ENCODE measurements at regions not wholly inside any gene's neighbourhood (a gene's known extent, or its start where the extent isn't known, plus 50 kb on each side); places are given as distances from the start of the nearest gene placed in this dataset.
"Not testable (repeated sequence)": the region's sequence is repeated elsewhere in the genome, so short reads cannot be mapped to it uniquely, and the experiment has no call there.

DNA sequence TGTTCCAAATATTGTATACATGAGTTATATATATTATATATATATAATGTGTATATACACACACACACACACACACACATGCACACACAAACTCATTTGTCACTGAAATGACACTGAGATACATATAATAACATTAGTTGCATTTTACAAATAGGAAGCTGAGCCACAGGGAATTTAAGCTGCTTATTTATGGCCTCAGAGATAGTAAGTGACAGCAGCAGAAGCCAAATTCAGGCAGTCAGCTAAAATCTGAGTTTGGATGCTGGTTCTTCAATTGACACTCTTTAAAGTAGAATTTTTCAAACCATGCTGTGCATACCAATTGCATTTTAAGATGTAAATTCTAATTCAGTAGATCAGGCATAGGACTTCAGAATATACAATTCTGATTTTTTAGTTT, 163.3 kb upstream of the CTSO start:
- Mint-ChIP-seq H3K27me3 (no peaks in the 10 kb centered on the region), H3K27ac (no peak overlapping the region), H3K4me3 (no peak overlapping the region), H3K36me3 (ENCODE audit: low read depth) (no peaks in the 10 kb centered on the region), H3K4me1 (no peaks in the 10 kb centered on the region), H3K9me3 (no peaks in the 10 kb centered on the region)
- CTCF ChIA-PET: no interaction called here
- POLR2A ChIA-PET: no interaction called here
- DNase-seq: no peak

DNA sequence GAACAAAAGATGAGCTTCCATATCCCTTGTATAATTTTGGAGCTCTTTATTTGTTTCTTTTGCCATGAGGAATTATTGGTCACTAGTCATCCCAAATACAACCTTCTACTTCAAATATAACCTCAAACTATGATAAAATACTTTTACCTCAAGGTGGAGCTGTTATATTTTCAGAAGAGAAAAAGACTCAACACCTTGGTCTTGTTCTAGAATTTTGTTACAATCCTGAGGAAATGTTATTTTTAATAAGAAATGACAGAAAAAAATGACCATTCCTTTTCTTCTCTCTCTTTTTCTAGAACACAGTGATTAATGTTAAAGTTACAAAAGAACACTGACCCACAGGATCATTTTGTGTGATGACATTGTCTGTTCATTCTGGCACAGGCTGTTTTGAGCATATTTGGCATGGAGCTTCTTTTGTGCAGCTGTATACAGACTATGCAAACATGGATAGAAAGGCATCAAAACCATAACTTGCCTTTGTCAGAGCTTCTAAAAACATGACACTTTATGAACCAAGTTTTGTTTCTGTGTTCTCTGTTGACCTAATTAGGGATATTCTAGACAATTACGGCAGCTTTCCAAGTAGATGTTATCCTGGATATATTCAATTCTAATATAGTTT, 159.6 kb upstream of the CTSO start:
- DNase-seq: no peak
- no peaks in the 10 kb centered on the region for H3K9me3 Mint-ChIP-seq
- H3K4me3 Mint-ChIP-seq: no peak overlapping the region
- no peaks in the 10 kb centered on the region for H3K36me3 Mint-ChIP-seq (ENCODE audit: low read depth)
- H3K27me3 Mint-ChIP-seq: no peaks in the 10 kb centered on the region
- CTCF ChIA-PET: no interaction called here
- H3K4me1 Mint-ChIP-seq: no peaks in the 10 kb centered on the region
- H3K27ac Mint-ChIP-seq: no peak overlapping the region
- POLR2A ChIA-PET: no interaction called here

DNA sequence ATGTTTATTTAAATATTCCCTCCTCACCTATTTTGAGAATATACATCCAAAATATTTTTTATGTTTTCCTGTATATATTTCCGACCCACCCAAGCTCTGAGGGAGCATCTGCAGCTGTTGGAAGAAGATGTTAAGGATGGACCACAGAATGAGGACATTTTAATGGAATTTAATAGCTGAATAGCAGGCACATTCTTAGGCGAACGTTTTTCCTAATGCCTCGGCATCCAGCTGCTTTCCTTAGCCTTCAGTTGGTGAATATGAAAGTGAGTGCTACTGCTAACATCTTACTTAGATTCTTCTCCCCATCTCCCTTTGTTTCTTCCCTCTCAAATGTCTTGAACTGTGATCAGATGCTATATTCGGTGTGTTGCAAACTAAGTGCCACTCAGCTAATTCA, 158.0 kb upstream of the CTSO start:
- Mint-ChIP-seq H3K9me3 (no peaks in the 10 kb centered on the region), H3K36me3 (ENCODE audit: low read depth) (no peaks in the 10 kb centered on the region), H3K4me3 (no peak overlapping the region), H3K27ac (no peak overlapping the region), H3K4me1 (no peaks in the 10 kb centered on the region), H3K27me3 (no peaks in the 10 kb centered on the region)
- POLR2A ChIA-PET: no interaction called here
- CTCF ChIA-PET: no interaction called here
- DNase-seq: no peak

DNA sequence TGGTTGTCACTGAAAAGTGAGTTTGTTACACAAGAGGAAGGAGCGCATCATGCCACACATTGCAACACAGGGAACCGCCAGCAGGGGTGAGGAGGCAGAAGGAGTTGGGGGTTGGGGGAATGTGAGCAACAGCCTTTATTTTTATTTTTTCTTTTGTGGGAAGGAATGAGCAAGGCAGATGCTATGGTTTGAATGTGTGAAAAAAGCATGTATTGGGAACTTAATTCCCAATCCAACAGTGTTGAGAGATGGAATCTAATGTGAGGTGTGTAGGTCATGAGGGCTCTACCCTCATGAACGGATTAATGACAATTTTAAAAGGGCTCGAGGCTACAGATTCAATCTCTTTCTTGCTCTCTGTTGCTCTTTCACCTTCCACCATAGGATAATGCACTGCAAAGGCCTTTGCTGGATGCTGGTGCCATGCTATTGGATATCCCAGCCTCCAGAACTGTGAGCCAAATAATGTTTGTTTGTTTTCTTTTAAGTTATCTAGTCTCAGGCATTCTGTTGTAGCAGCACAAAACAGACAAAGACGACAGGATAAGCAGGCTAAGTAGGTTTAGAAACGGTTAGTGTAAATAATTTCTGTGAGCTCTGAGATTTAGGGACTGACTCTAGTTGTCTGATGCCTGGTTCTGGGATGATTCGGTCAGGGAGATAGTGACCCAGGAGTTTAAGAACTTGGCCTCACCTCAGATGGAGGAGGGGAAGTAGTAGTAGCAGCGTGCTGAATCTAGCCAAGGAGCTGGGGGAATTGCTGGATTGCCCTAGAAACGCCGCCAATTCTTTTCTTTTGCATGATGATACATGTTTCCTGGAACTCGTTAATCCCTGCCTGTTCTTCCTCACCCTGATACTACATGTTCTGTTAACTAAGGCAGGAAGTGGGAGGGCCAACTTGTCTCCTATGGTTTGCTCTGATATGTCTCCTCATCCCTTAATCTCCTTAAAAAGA, 156.6 kb upstream of the CTSO start:
- no peaks in the 10 kb centered on the region for H3K36me3 Mint-ChIP-seq (ENCODE audit: low read depth)
- POLR2A ChIA-PET: no interaction called here
- CTCF ChIA-PET: no interaction called here
- no peak overlapping the region for H3K4me3 Mint-ChIP-seq
- no peaks in the 10 kb centered on the region for H3K27me3 Mint-ChIP-seq
- no peak for DNase-seq
- H3K27ac Mint-ChIP-seq: no peak overlapping the region
- H3K9me3 Mint-ChIP-seq: no peaks in the 10 kb centered on the region
- H3K4me1 Mint-ChIP-seq: no peaks in the 10 kb centered on the region

- POLR2A ChIA-PET; H3K36me3 Mint-ChIP-seq (ENCODE audit: low read depth); H3K27me3 Mint-ChIP-seq; DNase-seq; H3K4me3 Mint-ChIP-seq; H3K4me1 Mint-ChIP-seq; H3K27ac Mint-ChIP-seq; H3K9me3 Mint-ChIP-seq; CTCF ChIA-PET: not testable (repeated sequence)
Observed at GRCh38 chr4:156109087-156109486, 155.4 kb upstream of the CTSO start.

- no peak overlapping the region for H3K4me3 Mint-ChIP-seq
Observed at GRCh38 chr4:156103311-156103710, 149.6 kb upstream of the CTSO start.

DNA sequence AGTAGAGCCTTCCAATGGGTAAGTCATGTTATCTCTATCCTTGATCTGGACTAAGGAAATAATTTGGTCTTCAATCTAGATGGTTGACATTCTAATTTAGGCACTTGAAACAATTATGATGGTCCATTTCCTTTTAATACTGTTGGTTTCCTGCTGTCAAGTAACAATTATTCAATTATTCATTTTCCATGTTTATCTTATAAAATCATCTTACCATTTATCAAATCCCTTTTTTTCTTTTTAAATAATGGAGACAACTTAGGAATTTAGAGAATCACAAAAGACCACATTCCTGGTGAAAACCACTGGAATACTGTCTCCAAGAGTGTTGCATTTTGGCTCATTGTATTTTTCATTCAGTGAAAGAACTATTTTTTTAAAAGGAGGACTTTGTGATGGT, 148.7 kb upstream of the CTSO start:
- H3K4me3 Mint-ChIP-seq: no peak overlapping the region
- no peak overlapping the region for H3K27ac Mint-ChIP-seq
- no peaks in the 10 kb centered on the region for H3K27me3 Mint-ChIP-seq
- POLR2A ChIA-PET: no interaction called here
- CTCF ChIA-PET: no interaction called here
- no peaks in the 10 kb centered on the region for H3K9me3 Mint-ChIP-seq
- H3K4me1 Mint-ChIP-seq: no peaks in the 10 kb centered on the region
- H3K36me3 Mint-ChIP-seq (ENCODE audit: low read depth): no peaks in the 10 kb centered on the region
- DNase-seq: no peak

More at GRCh38 chr4:156103311-156103710, 149.6 kb upstream of the CTSO start:
- H3K27me3 Mint-ChIP-seq: no peaks in the 10 kb centered on the region
- no peaks in the 10 kb centered on the region for H3K36me3 Mint-ChIP-seq (ENCODE audit: low read depth)
- H3K4me1 Mint-ChIP-seq: no peaks in the 10 kb centered on the region
- ChIA-PET POLR2A (no interaction called here), CTCF (no interaction called here)
- no peak for DNase-seq
- H3K27ac Mint-ChIP-seq: no peak overlapping the region
- no peaks in the 10 kb centered on the region for H3K9me3 Mint-ChIP-seq

- ChIA-PET POLR2A (no interaction called here), CTCF (no interaction called here)
- H3K27ac Mint-ChIP-seq: no peak overlapping the region
- H3K9me3 Mint-ChIP-seq: no peaks in the 10 kb centered on the region
- no peak overlapping the region for H3K4me3 Mint-ChIP-seq
- no peak for DNase-seq
- no peaks in the 10 kb centered on the region for H3K4me1 Mint-ChIP-seq
- no peaks in the 10 kb centered on the region for H3K36me3 Mint-ChIP-seq (ENCODE audit: low read depth)
- H3K27me3 Mint-ChIP-seq: no peaks in the 10 kb centered on the region
Observed at GRCh38 chr4:156101571-156101970, 147.9 kb upstream of the CTSO start.

GRCh38 chr4:156100651-156101050, 147.0 kb upstream of the CTSO start:
- DNase-seq: no peak
- Mint-ChIP-seq H3K27me3 (no peaks in the 10 kb centered on the region), H3K9me3 (no peaks in the 10 kb centered on the region), H3K27ac (no peak overlapping the region), H3K4me1 (no peaks in the 10 kb centered on the region), H3K4me3 (no peak overlapping the region), H3K36me3 (ENCODE audit: low read depth) (no peaks in the 10 kb centered on the region)
- POLR2A ChIA-PET: no interaction called here
- CTCF ChIA-PET: no interaction called here

DNA sequence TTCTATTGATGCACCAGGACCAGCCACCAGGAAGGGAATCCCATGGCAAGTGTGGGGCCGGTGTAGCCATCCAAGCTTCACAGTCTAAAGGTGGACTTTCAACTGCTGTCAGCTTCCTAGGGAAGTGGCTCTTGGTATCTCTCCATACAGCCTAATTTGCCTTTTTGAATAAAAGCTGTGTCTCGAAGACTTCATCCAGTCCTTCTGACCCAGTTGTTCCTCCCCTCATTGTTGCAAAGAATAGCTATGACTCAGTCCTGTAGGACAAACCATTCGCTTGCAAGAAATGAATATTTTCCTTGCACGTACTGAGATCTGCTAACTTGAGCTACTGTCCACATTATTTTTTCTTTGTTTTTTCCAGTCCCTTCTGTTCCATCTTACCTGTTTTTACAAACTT, 145.1 kb upstream of the CTSO start:
- Mint-ChIP-seq H3K9me3 (no peaks in the 10 kb centered on the region), H3K4me1 (no peaks in the 10 kb centered on the region), H3K27me3 (no peaks in the 10 kb centered on the region), H3K4me3 (no peak overlapping the region), H3K36me3 (ENCODE audit: low read depth) (no peaks in the 10 kb centered on the region), H3K27ac (no peak overlapping the region)
- DNase-seq: no peak
- POLR2A ChIA-PET: no interaction called here
- CTCF ChIA-PET: no interaction called here

DNA sequence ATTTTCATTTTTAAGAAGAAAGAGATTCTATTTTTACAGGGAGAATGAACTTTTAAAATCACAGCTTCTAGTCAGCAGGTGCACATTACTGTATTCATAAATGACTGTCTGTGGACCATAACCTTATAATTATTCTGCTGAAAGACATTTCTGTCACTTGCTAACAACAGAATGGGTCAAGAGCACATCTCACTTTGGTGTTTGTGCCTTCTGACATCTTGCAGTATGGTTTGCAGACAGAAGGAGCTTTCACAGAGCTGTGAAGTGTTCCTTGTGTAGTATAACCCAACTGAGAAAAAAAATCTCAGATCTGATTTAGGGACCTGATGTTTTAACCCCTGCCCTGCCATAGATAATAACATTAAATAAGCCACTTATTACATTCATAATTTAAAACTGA, 131.4 kb upstream of the CTSO start:
- ChIA-PET CTCF (no interaction called here), POLR2A (no interaction called here)
- Mint-ChIP-seq H3K27ac (no peak overlapping the region), H3K9me3 (no peaks in the 10 kb centered on the region), H3K36me3 (ENCODE audit: low read depth) (no peaks in the 10 kb centered on the region), H3K4me1 (no peaks in the 10 kb centered on the region), H3K4me3 (no peak overlapping the region), H3K27me3 (no peaks in the 10 kb centered on the region)
- DNase-seq: no peak

DNA sequence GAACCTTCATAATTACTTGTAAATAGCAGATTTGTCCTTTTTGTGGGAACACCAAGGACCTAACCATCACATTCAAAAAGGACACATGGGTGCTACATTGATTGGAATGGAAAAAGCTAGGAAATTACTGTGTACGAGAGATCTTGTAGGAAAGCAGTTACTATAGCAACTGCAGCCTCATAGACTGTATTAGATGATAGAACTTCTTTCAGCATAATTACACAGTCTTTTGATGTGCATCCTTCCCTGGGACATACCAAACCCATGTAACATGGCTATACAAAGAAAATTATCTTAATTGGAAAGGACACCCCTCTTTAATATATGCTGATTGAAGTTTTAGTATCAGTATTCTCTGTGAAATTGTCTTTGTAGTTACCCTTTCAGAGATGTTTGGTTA, 130.7 kb upstream of the CTSO start:
- no peak overlapping the region for H3K27ac Mint-ChIP-seq
- H3K4me1 Mint-ChIP-seq: no peaks in the 10 kb centered on the region
- no peaks in the 10 kb centered on the region for H3K9me3 Mint-ChIP-seq
- H3K36me3 Mint-ChIP-seq (ENCODE audit: low read depth): no peaks in the 10 kb centered on the region
- H3K27me3 Mint-ChIP-seq: no peaks in the 10 kb centered on the region
- ChIA-PET CTCF (no interaction called here), POLR2A (no interaction called here)
- no peak overlapping the region for H3K4me3 Mint-ChIP-seq
- DNase-seq: no peak

GRCh38 chr4:156073976-156074375, 120.3 kb upstream of the CTSO start:
- Mint-ChIP-seq H3K27ac (no peak overlapping the region), H3K9me3 (no peaks in the 10 kb centered on the region), H3K4me1 (no peaks in the 10 kb centered on the region), H3K36me3 (ENCODE audit: low read depth) (no peaks in the 10 kb centered on the region), H3K27me3 (no peaks in the 10 kb centered on the region), H3K4me3 (no peak overlapping the region)
- DNase-seq: no peak
- CTCF ChIA-PET: no interaction called here
- POLR2A ChIA-PET: no interaction called here

GRCh38 chr4:156060661-156061060, 107.0 kb upstream of the CTSO start:
- Mint-ChIP-seq H3K36me3 (ENCODE audit: low read depth) (no peaks in the 10 kb centered on the region), H3K4me3 (no peak overlapping the region), H3K27me3 (no peaks in the 10 kb centered on the region), H3K27ac (no peak overlapping the region), H3K4me1 (no peaks in the 10 kb centered on the region), H3K9me3 (no peaks in the 10 kb centered on the region)
- ChIA-PET POLR2A (no interaction called here), CTCF (no interaction called here)
- DNase-seq: no peak

All from activated CD4-positive, alpha-beta memory T cell treated with anti-CD3 and anti-CD28 coated beads, Interleukin-2, amount 10 ng/mL, durations not matched to agents 7 days and 5 days (primary cell).